Embryonic facial prominence (tissue), 1 donor: ENCODE measurements at regions not wholly inside any gene's neighbourhood (a gene's known extent, or its start where the extent isn't known, plus 50 kb on each side); places are given as distances from the start of the nearest gene placed in this dataset.

Source experiments
- DNase-seq: peaks from one replicate; pipeline ENCODE4 v3.0.0-alpha.2; 2016; ENCODE audit errors: extremely low spot score

- DNase-seq = no peak
Observed at GRCh38 chr13:48888613-48889012, 87.1 kb upstream of the FNDC3A start.

GRCh38 chr13:48890391-48890790 is 85.3 kb upstream of the FNDC3A start:
- DNase-seq = no peak

GRCh38 chr13:48891586-48891985 is 84.1 kb upstream of the FNDC3A start:
- no peak for DNase-seq

DNA sequence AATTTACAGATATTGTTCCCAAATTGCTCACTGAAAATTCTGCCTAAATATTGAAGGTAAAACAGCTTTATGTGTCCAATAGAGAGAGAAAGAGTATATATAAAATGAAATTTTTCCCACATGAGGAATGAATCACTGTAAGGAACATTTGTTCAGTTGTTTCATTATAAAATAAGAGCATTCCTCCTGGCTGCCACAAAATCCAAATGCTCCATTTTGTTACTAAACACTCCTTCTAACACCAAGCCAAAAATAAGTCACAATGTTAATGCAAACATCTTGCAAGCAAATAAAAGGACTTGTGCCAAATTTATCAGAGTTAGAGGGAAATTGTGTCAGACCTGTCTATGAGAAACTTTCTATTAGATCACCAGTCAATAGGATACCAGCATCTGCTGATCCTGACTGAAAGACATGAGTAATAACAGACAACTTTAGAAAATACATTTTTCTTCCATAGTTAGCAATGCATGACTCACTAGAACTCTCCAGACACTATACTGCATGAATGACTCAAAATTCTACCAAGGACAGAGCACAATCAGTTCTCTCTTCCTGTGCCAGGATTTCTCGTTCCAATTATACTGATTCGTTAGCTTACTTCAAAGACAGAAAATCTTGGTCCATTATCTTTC is 83.5 kb upstream of the FNDC3A start:
- no peak for DNase-seq

GRCh38 chr13:48892688-48893075 is 83.0 kb upstream of the FNDC3A start:
- no peak for DNase-seq

DNA sequence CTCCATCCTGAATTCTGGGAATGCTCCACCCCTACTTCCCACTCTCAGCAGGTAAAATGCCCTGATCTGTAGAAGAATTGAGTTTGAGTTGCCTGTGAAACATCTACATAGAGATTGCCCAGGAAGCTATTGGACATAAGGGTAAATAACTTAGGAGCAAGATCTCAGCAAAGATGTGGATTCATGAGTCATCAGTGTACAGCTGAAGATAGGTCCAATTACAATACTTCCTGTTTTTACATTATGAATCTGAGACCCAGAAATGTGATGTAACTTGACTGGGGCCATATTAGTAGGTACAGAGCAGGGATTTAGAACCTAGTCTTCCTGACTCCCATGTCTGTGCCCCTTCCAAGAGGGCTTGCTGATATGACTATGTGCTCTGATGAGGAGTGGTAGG is 79.4 kb upstream of the FNDC3A start:
- DNase-seq = no peak

GRCh38 chr13:48901781-48902180 is 73.9 kb upstream of the FNDC3A start:
- DNase-seq = no peak

GRCh38 chr13:48902368-48902767 is 73.3 kb upstream of the FNDC3A start:
- DNase-seq = no peak

DNA sequence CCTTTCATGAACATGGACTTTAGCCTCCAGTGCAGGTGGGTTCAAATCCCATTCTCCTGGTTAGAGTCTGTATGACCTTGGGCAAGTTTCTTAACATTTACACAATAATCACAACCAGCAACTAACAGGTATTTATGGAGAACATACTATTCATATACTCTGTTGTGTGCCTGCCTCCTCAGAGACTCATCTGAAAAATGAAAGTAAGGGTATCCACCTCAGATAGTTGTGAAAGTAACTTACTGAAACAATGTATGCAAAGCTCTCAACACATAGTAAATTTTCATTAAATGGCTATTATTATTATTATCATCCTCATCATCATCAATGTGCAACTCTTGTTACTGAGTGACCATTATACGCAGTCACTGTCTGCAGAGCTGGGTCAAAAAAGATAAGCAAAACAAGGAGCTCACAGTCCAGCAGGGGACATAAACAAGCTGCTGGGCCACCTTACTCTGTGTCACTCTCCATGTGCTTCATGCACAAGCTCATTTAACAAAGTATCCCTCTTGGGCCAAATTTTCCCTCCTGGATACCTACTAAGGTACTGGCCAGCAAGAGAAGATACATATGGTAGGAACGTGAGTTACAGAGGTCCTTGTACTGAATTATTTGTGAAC is 70.9 kb upstream of the FNDC3A start:
- no peak for DNase-seq

GRCh38 chr13:48906200-48906599 is 69.5 kb upstream of the FNDC3A start:
- no peak for DNase-seq

DNA sequence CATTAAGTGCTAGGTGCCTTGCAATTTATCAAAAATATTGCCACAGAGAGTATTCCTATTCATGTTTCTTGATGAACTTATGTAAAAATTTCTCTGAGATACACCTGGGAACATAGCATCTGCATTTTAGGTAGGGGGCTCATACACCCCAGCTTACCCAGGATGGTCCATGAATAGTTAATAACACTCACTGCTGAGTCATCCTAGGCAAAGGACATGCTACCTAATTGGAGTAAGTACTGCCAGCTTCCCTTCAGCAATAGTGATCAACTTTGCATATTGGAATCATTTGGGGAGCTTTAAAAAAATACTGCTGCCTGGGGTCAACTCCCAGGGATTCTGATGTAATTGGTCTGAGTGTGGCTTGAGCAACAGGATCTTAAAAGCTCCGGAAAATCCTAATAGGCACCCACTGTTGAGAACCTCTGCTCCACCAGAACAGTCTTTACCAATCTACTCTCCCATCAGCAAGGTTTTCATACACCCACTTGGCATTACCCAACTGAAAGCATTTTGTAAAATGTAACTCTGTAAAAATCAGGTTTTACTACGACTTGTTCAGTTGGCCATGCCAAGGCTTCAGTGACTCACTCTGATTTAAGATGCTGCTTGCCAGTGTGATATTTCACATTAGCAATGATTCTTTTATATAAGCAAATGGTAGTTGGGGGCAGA is 67.2 kb upstream of the FNDC3A start:
- no peak for DNase-seq

DNA sequence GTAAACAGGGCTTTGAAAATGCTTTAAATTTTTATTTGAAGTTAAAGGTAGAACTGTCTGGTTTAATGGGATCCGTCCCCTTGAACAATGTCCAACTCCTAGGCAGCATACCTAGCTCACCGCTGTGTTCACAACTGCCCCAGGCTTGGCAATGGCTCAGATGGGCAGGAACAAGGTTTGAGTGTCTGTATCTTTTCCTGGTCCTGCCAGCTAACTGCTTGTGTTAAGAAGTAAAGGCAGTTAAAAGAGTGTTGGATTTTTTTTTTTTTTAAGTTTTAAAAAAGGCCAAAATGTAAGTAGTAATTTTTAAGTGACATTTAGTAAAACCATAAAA is 66.7 kb upstream of the FNDC3A start:
- no peak for DNase-seq

DNA sequence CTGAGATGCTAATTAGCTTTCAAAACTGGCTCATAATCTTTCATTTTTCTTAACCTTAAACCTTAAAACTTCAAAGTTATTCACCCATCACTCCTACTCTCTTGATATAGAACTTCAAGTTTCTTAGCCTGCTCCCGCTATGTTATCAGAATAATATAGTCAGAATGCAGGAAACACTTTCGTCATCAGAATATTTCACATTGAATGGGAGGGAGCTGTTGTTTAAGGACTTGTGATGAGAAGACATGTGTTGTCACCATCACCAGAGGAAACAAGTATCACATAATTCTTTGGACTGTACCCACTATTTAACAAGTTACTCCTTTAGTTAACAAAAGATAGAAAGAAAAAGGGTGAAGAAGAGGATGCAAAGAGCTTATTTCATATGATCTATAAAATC is 65.0 kb upstream of the FNDC3A start:
- no peak for DNase-seq

- no peak for DNase-seq
Observed at GRCh38 chr13:48919751-48920150, 56.0 kb upstream of the FNDC3A start.

DNA sequence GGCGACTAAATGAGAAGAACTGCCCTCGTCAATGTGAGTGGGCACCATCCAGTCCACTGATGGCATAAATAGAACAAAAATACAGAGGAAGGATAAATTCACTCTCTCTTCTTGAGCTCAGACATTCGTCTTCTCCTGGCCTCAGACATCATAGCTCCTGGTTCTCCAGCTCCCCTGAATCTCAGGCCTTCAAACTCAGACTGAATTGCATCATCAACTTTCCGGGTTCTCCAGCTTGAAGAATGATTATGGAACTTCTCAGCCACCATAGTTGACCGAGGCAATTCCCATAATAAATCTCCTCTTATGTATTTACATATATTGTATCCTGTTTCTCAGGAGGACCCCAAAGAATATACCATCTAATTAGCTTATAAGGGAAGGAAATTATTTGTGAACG is 55.0 kb upstream of the FNDC3A start:
- no peak for DNase-seq

DNA sequence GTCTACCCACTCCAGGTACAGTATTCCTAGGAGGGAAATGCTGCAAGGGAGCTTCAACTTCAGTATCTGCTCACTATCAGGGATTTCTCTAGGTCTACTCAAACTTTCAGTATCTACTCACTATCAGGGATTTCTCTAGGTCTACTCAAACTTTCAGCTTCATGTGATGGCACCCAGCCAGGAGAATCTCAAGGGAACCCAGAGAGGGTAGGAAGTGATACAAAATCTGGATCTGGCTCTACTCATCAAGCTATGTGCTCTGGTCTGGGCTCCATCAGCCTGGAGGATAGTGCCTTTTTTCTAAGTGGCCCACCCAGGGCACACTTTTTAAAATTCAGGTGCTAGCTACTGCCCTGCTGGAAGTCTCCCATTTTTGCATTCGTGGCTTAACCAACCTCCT is 52.3 kb upstream of the FNDC3A start:
- DNase-seq = no peak

GRCh38 chr13:48925001-48925400 is 50.7 kb upstream of the FNDC3A start:
- no peak for DNase-seq
